Nephron (organoid): ENCODE measurements at regions not wholly inside any gene's neighbourhood (a gene's known extent, or its start where the extent isn't known, plus 50 kb on each side); places are given as distances from the start of the nearest gene placed in this dataset.

ENCODE experiments used
- H3K27ac Mint-ChIP-seq, 3 experiments: 2 replicates each; pipeline ENCODE4 v1.8.0; 2020; ENCODE audit warnings: mixed read lengths in 3 of 3, mild to moderate bottlenecking in 2 of 3, moderate library complexity in 1 of 3
- H3K27me3 Mint-ChIP-seq: 2 replicates; pipeline ENCODE4 v1.8.0; 2021; ENCODE audit warnings: low read depth, mild to moderate bottlenecking, moderate library complexity, mixed read lengths
- H3K36me3 Mint-ChIP-seq: 2 replicates; pipeline ENCODE4 v1.8.0; 2020; ENCODE audit warnings: low read depth, mixed read lengths
- H3K4me1 Mint-ChIP-seq: 2 replicates; pipeline ENCODE4 v1.8.0; 2020; ENCODE audit warnings: mixed read lengths
- H3K4me3 Mint-ChIP-seq, 3 experiments: 2 replicates each; pipeline ENCODE4 v1.8.0; 2020; ENCODE audit warnings: mild to moderate bottlenecking in 3 of 3, mixed read lengths in 3 of 3, moderate library complexity in 2 of 3
- H3K9me3 Mint-ChIP-seq: 2 replicates; pipeline ENCODE4 v1.8.0; 2020; ENCODE audit warnings: mixed read lengths
- TF ChIP-seq, protein P1 (sequence below), 3 experiments: fragments of 200-600 bp; sonication (generic); IDR thresholded peaks; one replicate each; pipeline ENCODE4 v1.5.0; 2021; ENCODE audit warnings: antibody characterized with exemption in 3 of 3; ENCODE audit not compliant: unreplicated experiment in 3 of 3

DNA sequence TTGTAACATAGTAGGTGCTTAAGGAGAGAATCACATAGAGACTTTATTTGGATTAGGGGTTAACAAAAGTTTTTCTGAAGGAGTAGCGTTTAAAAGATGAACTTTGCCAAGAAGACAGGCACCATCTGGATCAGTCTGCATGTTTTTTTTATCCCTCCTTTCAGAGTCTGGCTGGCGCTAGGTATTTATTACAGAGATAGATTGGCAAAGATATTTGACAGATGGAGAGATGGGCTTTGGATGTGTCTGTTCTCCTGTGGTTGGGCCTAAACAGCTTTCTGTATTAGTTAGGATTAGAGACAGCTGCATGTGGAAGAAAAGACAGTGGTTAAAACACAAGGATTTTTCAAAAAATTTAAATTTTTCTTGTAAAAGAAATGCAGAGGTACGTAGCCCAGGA is 133.9 kb downstream of the C12orf75 start:
- Mint-ChIP-seq H3K27me3 (no peaks in the 10 kb centered on the region), H3K9me3 (no peaks in the 10 kb centered on the region), H3K36me3 (no peaks in the 10 kb centered on the region), H3K4me1 (peaks cover 68% of the 10 kb centered on the region), H3K27ac (peak overlapping the region; percentile 12 to 77 (median 39)), H3K4me3 (no peak overlapping the region)
- TF ChIP-seq, protein P1, sequence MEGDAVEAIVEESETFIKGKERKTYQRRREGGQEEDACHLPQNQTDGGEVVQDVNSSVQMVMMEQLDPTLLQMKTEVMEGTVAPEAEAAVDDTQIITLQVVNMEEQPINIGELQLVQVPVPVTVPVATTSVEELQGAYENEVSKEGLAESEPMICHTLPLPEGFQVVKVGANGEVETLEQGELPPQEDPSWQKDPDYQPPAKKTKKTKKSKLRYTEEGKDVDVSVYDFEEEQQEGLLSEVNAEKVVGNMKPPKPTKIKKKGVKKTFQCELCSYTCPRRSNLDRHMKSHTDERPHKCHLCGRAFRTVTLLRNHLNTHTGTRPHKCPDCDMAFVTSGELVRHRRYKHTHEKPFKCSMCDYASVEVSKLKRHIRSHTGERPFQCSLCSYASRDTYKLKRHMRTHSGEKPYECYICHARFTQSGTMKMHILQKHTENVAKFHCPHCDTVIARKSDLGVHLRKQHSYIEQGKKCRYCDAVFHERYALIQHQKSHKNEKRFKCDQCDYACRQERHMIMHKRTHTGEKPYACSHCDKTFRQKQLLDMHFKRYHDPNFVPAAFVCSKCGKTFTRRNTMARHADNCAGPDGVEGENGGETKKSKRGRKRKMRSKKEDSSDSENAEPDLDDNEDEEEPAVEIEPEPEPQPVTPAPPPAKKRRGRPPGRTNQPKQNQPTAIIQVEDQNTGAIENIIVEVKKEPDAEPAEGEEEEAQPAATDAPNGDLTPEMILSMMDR (IDR thresholded peaks at IDR 0.05; ENCODE audit: unreplicated experiment in 3 of 3): no peak

DNA sequence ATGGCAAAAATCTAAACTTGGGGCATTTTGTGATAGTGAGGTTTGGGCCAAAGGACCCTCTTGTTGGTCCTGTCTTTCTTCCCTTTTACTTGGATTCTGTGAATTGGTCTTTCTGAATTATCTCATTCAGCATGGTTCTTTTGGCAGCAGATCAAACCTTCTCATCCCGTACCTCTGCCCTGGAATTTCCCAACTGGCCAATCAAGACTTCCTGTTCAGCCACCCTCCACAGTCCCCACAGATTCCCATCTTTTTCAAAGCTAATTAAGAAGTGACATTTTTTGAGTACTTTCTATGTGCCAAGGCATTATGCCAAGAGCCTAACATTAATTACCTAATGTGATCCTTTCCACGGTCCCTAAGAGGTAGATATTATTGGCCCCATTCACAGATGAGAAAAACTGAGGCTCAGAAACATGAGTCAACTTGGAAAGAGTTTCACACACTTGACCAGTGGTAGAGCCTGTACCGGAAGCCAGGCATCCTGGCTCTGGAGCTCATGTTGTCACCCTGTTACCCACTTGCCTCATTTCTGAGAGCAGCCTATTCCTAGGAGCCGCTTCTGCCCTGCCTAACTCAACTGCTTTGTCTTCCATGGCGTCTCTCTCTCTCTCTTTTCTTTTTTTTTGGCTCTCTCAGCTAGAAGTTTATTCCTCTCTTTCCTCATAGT is 135.9 kb downstream of the C12orf75 start:
- Mint-ChIP-seq H3K27me3 (no peaks in the 10 kb centered on the region), H3K4me3 (no peak overlapping the region), H3K36me3 (no peaks in the 10 kb centered on the region), H3K9me3 (no peaks in the 10 kb centered on the region), H3K4me1 (peaks cover 52% of the 10 kb centered on the region), H3K27ac (peak overlapping the region in 2 of 3 experiments; percentile 39 to 75)
- TF ChIP-seq, protein P1 (IDR thresholded peaks at IDR 0.05; ENCODE audit: unreplicated experiment in 3 of 3): no peak

DNA sequence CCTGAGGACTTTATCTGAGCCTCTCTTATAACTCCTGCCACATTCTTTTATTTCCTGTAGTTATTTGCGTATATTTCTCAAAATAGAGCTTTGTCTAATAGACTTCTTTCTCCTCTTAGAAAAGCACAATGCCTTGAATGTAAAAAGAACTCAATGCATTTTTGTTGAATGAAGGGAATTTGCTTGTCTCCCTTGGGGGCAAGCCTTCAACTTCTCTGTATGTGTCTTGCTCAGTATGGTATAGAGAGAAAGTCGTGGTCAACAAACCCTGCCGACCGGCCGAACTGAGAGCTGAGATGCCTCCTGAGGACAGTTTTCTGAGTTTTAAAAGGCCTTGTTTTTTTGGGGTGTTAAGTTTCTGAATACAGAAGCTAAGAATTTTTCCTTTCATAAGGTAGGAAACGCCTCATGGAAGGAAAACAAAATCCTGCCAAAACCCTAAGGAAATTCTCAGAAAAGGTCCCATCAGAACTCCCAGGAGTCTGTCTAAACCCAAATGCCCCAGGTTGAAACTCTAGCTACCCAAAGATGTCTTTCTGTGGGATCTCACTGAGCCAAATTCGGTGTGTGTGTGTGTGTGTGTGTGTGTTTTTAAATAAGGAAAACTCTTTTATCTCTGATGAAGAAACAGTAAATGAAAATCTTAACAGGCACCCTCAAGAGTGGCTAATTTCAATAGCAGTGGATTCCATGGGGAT is 136.6 kb downstream of the C12orf75 start:
- Mint-ChIP-seq H3K36me3 (no peaks in the 10 kb centered on the region), H3K27ac (peak overlapping the region in 2 of 3 experiments; percentile 39 to 75)

DNA sequence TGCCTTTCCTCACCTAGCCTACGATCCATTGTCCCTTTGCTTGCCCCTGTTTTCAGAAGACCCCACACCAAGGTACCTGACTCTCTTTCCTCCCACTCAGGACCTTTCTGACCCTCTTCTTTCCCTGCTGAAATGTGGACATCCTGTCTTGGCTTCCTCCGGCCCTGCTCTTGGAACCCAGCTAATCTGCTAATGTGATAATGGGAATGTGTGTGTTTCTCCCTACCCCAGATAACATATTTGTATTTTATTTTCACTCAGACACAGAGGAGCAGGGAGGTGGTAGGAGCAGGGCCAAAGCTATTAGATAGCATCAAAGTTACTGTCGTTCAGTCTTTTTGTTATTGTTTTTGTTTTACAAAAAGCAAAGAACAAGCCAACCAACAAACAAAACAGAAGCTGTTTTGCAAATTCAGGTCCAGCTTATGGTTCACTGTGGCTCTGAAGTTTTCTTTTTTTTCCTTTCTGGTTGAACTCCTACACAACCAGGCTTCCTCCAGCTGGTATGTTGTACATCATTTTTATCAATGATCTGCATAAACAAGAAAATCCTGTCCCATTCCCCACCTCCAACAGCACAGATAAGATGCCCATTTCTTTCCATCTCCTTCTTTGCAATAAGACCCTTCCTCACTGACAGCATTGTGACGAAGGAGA is 137.3 kb downstream of the C12orf75 start:
- TF ChIP-seq, protein P1 (IDR thresholded peaks at IDR 0.05; ENCODE audit: unreplicated experiment in 3 of 3): no peak
- Mint-ChIP-seq H3K9me3 (no peaks in the 10 kb centered on the region), H3K4me3 (no peak overlapping the region), H3K27me3 (no peaks in the 10 kb centered on the region), H3K27ac (peak overlapping the region in 2 of 3 experiments; percentile 70 to 75), H3K36me3 (no peaks in the 10 kb centered on the region), H3K4me1 (peaks cover 37% of the 10 kb centered on the region)

More for the DNA sequence above, 136.6 kb downstream of the C12orf75 start:
- peaks cover 45% of the 10 kb centered on the region for H3K4me1 Mint-ChIP-seq
- TF ChIP-seq, protein P1 (IDR thresholded peaks at IDR 0.05; ENCODE audit: unreplicated experiment in 3 of 3): no peak
- H3K27me3 Mint-ChIP-seq: no peaks in the 10 kb centered on the region
- H3K9me3 Mint-ChIP-seq: no peaks in the 10 kb centered on the region
- H3K4me3 Mint-ChIP-seq: no peak overlapping the region

DNA sequence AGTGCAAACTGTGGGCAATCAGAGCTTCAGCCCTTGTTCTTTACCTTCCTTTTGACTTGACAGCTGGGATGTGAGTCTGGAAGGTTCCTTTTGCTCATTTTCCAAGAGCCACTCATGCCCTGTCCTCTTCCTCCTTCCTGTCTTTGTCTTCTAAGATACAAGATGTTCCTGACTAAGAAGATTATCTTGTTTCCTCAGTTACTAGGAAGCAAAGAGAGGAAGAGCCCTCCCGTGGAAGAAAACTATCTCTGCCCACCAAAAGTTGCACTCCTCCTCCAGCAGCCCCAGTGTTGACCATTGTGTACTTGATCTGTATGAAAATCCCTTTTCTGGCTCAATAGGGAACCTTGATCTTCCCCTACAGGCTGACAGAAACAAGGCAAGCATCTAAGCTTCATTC is 138.0 kb downstream of the C12orf75 start:
- Mint-ChIP-seq H3K36me3 (no peaks in the 10 kb centered on the region), H3K27ac (peak overlapping the region in 2 of 3 experiments; percentile 70 to 75), H3K4me3 (no peak overlapping the region), H3K4me1 (peaks cover 37% of the 10 kb centered on the region), H3K27me3 (no peaks in the 10 kb centered on the region), H3K9me3 (no peaks in the 10 kb centered on the region)
- TF ChIP-seq, protein P1 (IDR thresholded peaks at IDR 0.05; ENCODE audit: unreplicated experiment in 3 of 3): no peak
